ENCODE measurements at regions not wholly inside any gene's neighbourhood (a gene's known extent, or its start where the extent isn't known, plus 50 kb on each side); places are given as distances from the start of the nearest gene placed in this dataset.
A peak's percentile ranks its signal among the peaks of the same experiment; 100 is the strongest.
"Not testable (repeated sequence)": the region's sequence is repeated elsewhere in the genome, so short reads cannot be mapped to it uniquely, and the experiment has no call there.

GRCh38 chr4:84001876-84002569 is 466.1 kb downstream of the GPAT3 start:
- no peak for DNase-seq (ENCODE audit: low spot score)

GRCh38 chr4:83996254-83996653 is 460.3 kb downstream of the GPAT3 start:
- DNase-seq (ENCODE audit: low spot score), result peak; percentile 11

- peak; percentile 18 for DNase-seq (ENCODE audit: low spot score)
Observed at GRCh38 chr4:83993774-83994173, 457.9 kb downstream of the GPAT3 start.

- DNase-seq (ENCODE audit: low spot score), result no peak
Observed at GRCh38 chr4:83989835-83990234, 453.9 kb downstream of the GPAT3 start.

- DNase-seq (ENCODE audit: low spot score), result no peak
Observed at GRCh38 chr4:83981156-83981555, 445.2 kb downstream of the GPAT3 start.

GRCh38 chr4:83979773-83980172 is 443.9 kb downstream of the GPAT3 start:
- DNase-seq (ENCODE audit: low spot score), result no peak

GRCh38 chr4:83974111-83974780 is 438.3 kb downstream of the GPAT3 start:
- no peak for DNase-seq (ENCODE audit: low spot score)

- no peak for DNase-seq (ENCODE audit: low spot score)
Observed at GRCh38 chr4:83964996-83965541, 429.2 kb downstream of the GPAT3 start.

GRCh38 chr4:83962492-83962891 is 426.6 kb downstream of the GPAT3 start:
- DNase-seq (ENCODE audit: low spot score), result no peak

GRCh38 chr4:83961575-83961974 is 425.7 kb downstream of the GPAT3 start:
- no peak for DNase-seq (ENCODE audit: low spot score)

GRCh38 chr4:83959160-83959559 is 423.3 kb downstream of the GPAT3 start:
- no peak for DNase-seq (ENCODE audit: low spot score)

- DNase-seq (ENCODE audit: low spot score), result no peak
Observed at GRCh38 chr4:83947830-83948193, 411.9 kb downstream of the GPAT3 start.

GRCh38 chr4:83947125-83947829 is 411.4 kb downstream of the GPAT3 start:
- no peak for DNase-seq (ENCODE audit: low spot score)

- DNase-seq (ENCODE audit: low spot score), result not testable (repeated sequence)
Observed at GRCh38 chr4:83943691-83944090, 407.8 kb downstream of the GPAT3 start.

- DNase-seq (ENCODE audit: low spot score), result no peak
Observed at GRCh38 chr4:83932750-83933391, 397.0 kb downstream of the GPAT3 start.

GRCh38 chr4:83931659-83932438 is 395.9 kb downstream of the GPAT3 start:
- no peak for DNase-seq (ENCODE audit: low spot score)

- no peak for DNase-seq (ENCODE audit: low spot score)
Observed at GRCh38 chr4:83929550-83929949, 393.6 kb downstream of the GPAT3 start.

- DNase-seq (ENCODE audit: low spot score), result no peak
Observed at GRCh38 chr4:83926950-83927349, 391.0 kb downstream of the GPAT3 start.

- no peak for DNase-seq (ENCODE audit: low spot score)
Observed at GRCh38 chr4:83923341-83923740, 387.4 kb downstream of the GPAT3 start.

GRCh38 chr4:83922402-83922801 is 386.5 kb downstream of the GPAT3 start:
- DNase-seq (ENCODE audit: low spot score), result peak; percentile 6

- DNase-seq (ENCODE audit: low spot score), result no peak
Observed at GRCh38 chr4:83921124-83921523, 385.2 kb downstream of the GPAT3 start.

- no peak for DNase-seq (ENCODE audit: low spot score)
Observed at GRCh38 chr4:83920375-83920774, 384.5 kb downstream of the GPAT3 start.
